ENCODE measurements at regions not wholly inside any gene's neighbourhood (a gene's known extent, or its start where the extent isn't known, plus 50 kb on each side); places are given as distances from the start of the nearest gene placed in this dataset.

DNA sequence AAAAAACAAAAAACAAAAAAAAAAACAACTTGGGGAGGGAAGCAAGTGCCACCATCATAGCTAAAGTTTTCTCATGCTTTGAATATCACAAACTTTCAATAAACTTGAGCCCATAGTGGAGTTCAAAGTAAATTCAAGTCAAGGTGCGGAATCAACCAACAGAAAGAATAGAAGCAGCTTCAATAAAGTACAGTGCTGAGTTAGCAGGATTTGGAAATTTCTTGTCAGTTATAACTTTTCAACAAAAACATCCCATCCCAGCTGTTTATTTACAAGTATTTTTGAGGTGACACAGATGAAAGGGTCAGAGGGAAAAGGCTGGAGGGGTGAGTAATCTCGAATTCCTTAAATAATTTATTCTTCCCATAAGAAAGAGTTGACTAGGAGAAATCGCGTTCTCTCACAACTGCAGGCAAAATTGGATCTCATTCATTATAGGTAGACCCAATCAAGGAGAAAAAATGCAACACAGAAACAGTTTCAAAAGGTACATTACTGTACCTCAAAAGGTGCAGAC is 477.4 kb upstream of the RASGRP1 start:
- DNase-seq: no peak

DNA sequence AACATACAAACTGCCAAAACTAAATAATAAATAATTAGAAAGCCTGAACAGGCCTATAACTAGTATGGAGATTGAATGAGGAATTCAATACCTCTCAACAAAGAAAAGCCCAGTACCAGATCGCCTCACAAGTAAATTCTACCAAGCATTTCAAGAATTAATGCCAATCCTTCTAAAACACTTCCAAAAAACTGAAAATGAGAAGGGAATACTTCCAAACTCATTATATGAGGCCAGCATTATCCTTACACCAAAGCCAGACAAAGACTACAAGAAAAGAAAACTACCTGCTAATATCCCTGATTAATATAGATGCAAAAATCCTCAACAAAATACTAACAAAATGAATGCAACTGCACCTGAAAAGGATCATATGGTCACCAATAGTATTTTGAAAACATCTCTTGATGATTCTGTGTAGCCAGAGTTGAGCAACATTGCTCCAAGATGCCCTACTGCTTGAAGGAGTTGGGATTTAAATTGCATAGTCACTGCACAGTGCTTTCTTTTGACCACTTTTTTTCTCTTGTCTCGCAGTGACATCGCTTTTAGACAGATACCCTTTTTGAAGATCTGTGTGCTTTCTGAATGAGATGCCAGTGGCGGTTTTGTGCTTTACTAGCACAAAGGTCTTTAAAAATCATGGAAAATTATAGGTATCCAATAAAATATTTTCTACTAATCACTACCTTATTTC is 487.2 kb upstream of the RASGRP1 start:
- no peak for DNase-seq

DNA sequence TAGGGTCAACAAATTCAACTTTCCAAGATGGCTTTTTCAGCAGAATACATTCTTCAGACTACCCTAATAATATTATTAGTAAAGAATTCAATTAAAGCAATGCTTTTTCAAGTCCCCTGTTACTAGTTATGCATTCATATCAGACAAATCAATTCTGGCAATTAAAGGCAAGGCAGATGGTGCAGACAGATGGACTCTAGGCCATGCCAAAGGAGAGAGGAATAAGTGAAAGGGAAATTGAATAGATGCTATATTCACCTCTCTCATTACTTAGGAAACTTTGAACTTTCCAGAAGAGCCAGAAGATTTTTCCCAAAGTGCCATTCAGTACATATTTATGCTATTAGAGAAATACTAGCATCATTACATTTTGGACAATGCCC is 487.7 kb upstream of the RASGRP1 start:
- DNase-seq: no peak

DNA sequence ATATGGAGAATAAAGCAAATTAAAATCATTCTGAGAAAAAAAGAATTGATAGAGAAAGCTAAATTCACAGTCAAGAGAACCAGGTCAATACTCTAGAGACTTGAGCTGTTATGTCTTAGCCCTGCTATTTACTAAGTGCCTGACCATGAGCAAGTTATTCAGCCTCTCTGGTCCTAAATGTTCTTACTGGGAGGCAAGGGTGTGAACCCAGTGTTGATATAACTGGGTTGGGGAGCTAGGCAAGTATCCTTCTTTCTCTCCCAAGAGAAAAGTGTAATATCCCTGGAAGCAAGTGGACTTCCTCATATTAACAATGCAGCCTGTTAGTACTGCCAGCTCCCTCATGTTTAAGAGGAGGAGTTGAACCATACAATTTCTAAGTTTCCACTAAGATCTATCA is 488.9 kb upstream of the RASGRP1 start:
- no peak for DNase-seq

DNA sequence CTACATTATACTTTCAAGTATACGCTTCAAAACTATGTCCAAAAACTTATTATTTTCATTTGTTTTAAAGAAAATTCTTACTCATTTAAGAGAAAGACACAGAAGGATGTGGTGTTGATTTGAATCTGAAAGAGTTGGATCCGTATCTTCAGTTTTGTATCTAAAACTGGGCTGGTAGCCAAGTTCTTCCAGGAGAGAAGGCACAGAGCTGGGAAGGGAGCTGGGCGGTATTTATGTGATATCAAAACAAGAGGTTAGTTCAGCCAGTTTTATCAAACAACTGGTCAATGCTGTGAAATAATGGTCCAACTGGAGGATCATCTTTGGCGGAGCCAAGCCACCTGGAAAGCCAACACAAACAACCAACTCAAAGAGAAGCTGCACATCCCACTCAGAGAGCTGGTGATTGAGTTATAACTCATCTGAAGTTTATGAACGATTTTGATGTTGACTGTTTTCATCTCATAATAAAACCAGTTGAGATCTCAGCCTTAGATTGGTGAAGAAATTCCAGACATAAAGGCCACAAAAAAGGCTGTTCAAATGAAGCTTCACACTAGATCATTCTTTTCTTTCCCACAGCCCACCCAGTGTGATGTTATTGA is 489.6 kb upstream of the RASGRP1 start:
- DNase-seq: no peak

DNA sequence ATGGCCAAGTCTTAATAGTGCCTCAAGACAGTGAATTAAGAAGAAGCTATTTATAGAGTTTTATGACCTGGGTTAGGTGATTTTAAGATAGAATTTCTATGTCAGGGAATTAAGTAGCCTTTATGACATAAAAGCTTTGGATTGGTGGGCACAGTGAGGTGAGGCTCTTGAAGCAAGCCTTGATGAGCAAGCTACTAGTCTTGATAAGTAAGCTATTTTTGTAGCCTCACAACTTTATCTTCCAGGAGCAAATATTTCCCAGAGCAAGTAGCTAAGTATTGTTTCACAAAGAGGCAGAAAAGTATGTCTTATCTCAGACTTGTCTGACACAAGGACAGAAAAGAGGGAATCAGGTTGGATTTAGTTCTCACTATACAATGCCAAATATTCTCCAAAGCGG is 491.7 kb upstream of the RASGRP1 start:
- no peak for DNase-seq

DNA sequence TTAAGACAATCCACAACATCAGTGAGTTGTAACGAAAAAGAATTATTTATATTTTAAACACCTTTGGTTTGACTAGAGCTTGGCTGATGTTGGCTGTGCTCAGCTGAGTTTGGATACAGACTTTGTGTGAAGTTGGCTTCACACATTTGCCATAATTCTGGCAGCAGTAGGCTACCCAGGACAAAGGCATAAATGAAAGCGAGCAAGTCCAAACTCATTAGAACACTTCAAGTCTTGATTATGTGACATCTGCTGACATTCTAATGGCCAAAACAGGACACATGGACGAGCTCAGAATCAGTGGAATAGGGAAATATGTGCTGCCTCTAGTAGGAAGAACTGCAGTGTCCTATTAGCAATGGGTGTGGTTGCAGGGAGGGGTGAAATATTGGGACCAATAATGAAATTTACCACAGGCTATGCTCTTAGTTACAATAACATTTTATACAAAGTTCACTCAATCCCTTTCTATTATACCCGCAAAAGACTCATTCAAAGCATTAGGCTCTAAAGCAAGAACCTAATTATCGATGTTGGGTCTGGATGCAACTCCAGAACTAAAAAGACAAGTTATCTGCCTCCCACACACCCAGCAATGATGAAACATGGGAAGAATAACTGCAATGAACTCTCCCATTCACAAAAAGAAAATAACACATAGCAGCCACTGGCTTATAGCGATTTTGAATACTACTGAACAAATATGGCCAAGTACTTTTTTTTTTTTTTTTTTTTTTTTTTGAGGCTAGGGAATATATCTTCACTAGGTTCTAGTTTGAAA is 493.9 kb upstream of the RASGRP1 start:
- DNase-seq: no peak

DNA sequence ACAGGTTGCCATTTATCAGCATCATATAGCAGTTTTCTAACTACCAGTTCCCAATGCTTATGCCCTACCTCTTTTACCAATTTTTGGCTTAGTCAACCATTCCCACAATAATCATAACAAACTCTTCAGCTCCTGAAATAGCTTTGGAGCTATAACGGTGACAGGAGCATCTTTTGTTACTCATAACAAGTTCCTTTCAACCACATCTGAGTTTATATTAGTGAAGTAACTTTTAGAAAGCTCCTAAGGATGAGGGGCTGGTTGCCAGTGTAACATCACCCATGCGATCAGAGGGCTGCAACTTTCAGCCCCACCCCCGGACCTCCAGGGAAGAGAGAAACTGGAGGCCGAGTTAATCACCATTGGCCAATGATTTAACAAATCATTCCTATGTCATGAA is 495.3 kb upstream of the RASGRP1 start:
- no peak for DNase-seq

DNA sequence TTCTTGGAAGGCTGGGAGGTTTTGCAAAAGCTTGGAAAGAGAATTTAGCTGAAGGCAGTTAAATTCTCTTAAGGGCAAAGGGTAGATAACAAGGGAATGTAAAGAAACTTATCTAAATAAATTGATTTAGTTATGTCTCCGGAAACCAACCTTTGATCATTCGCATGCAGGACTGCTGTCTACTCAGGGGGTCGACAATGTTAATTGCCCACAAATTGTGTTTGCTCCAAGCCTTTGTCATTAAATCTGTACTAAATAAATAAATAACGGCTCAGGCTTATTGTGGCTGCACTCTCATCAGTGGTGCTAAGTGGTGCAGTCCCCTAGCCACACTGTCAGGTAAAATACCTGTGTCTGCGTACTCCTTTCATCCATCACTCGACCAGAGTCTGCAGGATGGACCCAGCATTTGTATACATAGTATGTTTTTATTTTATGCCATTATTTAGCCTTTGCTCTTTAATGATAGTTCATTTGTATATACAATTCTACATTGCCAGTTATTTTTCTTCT is 497.4 kb upstream of the RASGRP1 start:
- DNase-seq: no peak

DNA sequence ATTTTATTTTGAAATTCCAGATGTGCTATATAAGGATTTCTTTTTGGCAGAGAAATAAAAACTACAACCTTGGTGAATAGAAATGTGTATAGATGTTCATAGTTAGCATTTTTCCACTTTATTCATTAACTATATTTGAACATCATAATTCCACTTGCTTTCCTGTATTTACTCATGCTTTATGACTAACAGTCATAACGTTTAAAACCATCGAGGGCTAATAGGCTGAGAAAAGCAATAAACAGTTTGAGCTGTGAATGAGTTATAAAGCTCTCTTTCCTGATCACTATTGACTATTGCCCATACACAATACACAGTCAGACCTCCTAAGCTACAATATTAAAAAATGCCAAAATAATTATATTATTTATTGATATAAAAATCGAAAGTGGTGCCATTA is 502.1 kb upstream of the RASGRP1 start:
- DNase-seq: no peak

DNA sequence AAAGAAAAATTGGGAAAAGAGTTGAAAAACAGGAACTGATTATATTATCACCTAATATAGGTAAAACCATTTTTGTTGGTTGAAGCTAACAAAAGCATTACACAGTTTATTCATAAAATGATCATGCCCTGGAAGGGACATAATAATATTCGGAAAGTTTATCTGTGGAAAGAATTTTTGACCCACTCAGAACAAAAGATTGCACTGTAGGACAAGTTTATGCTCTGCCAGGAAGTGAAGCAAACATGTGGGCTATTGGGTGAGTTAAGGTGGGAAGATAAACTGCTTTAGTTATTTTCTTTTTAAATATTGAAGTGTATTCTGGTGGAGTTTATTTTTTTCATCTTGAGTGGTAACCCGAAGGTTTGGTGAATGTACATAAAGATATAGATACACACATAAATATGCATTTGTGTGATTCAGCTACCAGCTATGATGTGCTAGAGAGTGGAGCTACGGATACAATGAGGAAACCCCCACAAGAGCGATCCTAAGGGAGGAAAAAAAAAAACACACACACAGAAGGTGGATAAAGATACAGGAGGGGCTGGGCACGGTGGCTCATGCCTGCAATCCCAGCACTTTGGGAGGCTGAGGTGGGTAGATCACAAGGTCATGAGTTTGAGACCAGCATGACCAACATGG is 506.4 kb upstream of the THBS1 start:
- DNase-seq: no peak

DNA sequence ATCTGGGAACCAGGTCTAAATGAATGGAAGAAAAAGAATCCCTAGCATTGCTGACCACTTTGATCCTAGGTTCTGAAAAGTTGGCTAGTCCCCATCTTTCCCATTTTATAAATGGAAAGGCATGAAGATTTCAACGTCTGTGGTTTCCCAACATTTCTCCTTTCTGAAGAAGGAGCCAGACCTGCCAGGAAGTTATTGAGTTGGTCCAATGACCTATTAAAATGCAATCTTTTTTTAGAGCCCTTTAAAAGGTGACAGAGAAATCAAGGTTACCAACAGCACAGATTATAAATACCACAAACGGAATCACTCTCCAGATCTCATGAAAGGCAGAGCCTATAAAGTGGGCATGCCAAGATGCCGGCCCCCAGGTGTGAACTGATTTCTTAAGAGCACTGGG is 505.6 kb upstream of the THBS1 start:
- DNase-seq: no peak

DNA sequence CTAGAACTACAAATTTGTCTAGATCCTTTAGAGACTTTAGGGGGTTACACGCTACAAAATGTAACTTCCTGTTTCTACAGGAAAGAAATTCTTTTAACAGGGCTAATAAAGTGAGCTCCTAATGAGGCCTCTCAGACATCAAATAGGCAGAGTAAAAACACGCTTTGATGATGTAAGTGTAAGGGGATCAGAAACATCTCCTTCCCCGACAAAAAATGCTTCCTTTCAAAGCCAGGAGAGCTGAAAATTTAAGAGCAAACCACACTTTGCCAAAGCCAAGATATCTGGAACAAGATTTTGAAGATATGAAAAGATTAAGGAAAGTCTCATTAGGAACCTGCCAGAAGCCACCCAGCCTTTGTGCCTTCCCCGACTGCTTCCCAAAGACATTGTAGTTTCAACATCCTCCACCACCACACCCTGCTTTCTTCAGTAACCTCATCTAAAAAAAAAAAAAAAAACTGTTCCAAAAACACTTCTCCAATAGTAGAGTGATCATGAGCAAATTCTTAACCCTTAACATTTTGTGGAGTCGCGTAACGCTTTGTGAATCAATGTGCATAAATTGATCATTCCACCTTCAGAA is 505.0 kb upstream of the THBS1 start:
- DNase-seq: no peak

DNA sequence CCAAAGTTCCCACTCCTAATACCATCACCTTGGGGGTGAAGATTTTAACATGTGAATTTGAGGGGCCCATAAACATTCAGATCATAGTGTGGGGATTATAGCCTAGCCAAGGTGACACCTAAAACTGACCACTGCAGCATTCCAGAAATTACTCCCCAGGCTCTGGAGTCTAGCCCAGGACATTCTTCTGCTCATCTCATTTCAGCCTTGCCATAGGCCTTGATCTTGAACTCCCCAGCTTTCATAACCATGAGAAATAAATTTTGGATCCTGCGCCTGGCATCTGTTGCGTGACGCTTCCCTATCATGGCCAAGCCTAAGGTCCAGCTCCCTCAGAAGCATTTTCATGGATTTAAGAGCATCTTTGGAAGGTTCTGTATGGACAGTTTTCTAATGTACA is 502.9 kb upstream of the THBS1 start:
- DNase-seq: no peak

DNA sequence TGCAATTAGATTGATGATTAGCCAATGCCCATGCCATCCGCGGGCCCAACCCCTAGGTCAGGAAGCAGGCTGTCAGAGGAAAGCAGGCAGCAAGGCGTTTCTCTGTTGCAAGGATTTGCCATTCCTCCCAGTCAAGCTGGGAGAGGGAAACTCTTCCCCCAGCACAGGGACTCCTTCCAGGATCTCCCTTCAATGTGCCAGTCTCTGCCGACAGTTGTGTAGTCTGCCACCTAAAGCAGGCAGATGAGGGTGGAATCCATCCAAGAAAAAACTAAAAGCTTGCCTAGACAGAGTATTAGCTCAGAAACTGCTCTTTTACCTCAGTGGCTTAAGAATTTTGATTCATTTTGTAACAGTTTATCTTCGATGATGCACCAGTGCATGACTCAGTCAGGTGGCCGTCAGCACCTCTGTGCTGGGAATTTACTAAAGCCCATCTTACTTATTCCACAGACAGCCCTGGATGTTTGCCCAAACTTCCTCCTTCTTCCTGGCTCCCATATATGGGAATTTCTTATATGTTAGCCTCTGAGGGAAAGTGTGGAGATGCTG is 501.5 kb upstream of the THBS1 start:
- no peak for DNase-seq

DNA sequence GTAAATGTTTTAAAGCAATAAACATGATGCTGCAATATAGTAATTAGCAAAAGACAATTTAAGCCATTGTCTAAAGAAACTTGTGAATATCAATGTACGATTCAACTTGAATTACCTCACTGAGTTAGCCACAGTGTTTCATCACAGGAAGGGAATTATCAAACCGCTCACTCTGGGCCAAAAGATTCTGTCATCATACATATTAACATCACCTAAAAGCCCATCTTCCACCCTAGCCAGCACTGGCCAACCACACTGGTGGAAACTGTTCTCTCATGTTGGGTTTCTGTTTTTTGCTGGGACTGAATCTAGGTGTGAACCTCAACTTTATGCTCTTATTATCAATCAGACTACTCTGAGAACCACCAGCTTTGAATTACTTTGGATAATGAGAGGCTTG is 497.7 kb upstream of the THBS1 start:
- DNase-seq: no peak

DNA sequence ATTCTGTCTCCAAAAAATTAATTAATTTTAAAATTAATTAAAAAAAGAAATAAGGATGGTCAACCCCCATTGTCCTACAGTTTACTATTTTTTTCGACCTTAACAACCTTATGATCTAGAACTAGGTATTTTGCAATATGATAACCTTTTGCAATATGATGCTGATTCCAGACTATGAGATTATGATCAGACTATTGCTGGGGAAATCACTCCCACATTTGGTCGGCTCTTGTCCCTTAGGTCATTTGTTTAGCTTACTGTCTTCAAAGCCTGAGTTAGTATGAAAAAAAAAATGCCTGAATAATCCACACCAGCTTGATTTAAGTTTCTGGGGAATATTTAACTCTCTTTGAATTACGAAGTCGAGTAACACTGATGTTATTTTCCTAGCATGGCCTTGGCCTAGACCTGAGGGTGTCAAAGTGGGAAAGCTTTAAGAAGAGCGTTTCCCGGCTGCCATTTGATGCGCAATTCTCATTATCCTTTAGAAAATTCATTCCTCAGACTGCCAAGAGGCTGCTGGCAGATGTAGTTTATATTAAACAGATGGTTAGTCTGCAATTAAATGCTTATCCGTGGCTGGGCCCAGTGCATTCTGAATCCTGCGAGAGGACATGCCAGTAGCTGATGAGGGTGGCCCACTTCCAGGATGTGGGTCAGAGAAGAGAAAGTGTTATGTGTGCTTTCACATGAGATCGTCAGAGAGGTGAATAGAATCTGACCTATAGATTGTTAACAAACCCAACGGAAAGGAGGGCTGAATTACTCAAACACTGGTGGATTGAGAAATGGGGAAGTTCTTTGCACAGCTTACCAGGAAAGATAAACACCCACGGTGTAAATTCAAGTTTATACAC is 496.0 kb upstream of the THBS1 start:
- no peak for DNase-seq

DNA sequence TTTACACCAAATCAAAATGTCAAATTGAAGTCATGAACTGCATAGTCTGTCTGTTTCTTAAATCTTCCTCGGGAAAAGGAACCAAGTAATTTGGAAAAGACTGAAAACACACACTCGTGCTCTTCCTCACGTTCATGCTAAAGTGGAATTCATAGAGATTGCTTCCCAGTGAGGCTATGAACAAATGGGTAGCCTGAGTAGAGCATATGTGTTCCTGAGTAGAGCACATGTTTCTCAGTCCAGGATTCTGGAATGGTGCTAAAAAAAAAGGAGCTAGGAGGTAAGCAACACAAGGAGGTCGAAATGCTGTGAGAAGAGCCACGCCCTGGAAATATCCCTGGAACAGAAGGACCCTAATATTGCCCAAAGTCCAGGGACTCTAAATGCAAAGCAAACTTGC is 494.2 kb upstream of the THBS1 start:
- no peak for DNase-seq

DNA sequence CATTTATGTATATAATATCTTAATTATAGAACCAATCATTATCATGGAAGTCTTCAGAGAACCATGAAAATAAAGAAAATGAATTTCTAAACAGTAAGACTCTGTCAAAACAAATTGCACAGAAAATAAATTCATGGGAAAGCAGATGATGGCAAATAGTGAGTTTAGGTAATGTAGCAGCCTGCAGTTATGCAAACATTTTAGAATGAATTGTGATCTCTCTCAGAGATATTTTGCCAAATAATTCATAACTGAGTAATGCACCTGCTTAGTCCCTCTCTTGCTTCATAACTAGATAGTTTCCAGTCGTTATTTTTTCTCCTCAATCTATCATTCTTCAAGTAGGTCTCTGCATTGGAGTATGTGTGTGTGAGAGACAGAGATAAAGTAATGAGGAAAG is 492.7 kb upstream of the THBS1 start:
- no peak for DNase-seq

DNA sequence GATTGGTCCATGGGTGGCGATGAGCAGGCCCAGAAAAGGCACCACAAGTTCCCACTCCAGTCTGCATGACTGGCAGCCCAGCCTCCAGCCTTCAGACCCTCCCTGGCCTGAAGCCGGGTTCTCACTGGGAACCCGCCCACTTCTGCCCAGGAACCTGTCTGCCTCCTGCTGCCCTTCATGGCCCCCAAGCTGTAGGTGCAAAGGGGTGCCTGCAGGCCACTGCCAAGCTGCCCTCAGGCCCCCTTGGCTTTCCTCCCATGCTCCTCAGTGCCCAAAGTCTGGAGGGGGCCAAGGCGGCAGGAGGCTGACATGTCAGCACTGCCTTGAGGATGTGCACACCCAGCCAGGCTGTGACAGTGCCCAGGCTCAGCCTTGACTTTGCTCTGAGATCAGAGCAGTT is 488.5 kb upstream of the THBS1 start:
- DNase-seq: no peak

DNA sequence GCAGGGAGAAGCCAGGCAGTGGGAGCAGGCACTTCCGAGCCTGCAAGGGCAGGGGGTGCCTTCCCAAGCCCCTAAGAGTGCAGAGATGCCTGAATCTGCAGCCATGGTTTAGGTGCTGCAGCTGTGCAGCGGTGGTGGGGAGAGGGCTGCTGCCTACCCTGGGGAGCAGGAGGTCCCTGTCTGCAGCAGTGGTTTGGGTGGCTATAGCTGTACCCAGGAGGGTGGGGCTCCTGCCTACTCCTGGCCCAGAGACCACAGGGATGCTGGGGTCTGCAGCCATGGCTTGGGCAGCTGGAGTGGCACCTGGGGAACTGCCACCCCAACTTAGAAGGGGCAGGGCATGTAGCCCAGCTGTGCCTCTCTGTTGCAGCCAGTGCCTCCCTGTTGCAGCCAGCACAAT is 488.1 kb upstream of the THBS1 start:
- no peak for DNase-seq

DNA sequence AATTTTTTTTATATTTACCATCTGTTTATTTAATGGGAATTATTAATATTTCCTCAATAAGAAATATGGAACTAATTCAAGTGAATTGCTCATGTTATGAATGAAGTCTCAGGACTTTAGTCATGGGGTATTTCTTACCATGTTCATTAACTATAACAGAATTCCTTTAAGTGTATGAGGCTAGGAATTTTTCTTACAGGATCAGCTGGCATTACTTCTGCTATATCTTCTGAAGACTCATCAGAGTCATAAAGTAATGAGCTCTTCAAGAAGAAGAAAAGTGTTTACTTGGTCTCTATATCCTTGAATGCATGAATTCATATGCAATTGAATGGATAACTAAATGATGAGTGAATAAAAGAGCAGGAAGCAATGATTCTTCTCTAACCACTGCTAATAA is 486.8 kb upstream of the THBS1 start:
- no peak for DNase-seq

Measured in 8988T (cell line).